Hepatocyte (in vitro differentiated cells): ENCODE measurements at regions not wholly inside any gene's neighbourhood (a gene's known extent, or its start where the extent isn't known, plus 50 kb on each side); places are given as distances from the start of the nearest gene placed in this dataset.

ENCODE experiments used
- DNase-seq: peaks from one replicate; pipeline ENCODE4 v3.0.0-alpha.2; 2016; ENCODE audit warnings: low spot score
- H2AFZ ChIP-seq: fragments of 200-600 bp; sonication (generic); 2 replicates; pipeline ENCODE4 v1.6.0; 2016; ENCODE audit warnings: antibody characterized with exemption, mild to moderate bottlenecking
- H3K27ac ChIP-seq: fragments of 200-600 bp; sonication (generic); 2 replicates; pipeline ENCODE4 v1.5.1; 2016; ENCODE audit warnings: mild to moderate bottlenecking
- H3K27me3 ChIP-seq: fragments of 200-600 bp; sonication (generic); 2 replicates; pipeline ENCODE4 v1.6.1; 2016
- H3K36me3 ChIP-seq: fragments of 200-600 bp; sonication (generic); replicated peaks from 2 replicates; pipeline ENCODE4 v1.5.1; 2016; ENCODE audit warnings: low read depth; ENCODE audit not compliant: insufficient read depth
- H3K4me1 ChIP-seq: fragments of 200-600 bp; sonication (generic); 2 replicates; pipeline ENCODE4 v1.5.1; 2016; ENCODE audit warnings: mild to moderate bottlenecking, moderate library complexity; ENCODE audit not compliant: insufficient read depth
- H3K4me2 ChIP-seq: fragments of 200-600 bp; sonication (generic); 2 replicates; pipeline ENCODE4 v1.6.0; 2016
- H3K4me3 ChIP-seq: fragments of 200-600 bp; sonication (generic); 2 replicates; pipeline ENCODE4 v1.5.1; 2016; ENCODE audit warnings: mild to moderate bottlenecking
- H3K79me2 ChIP-seq: fragments of 200-600 bp; sonication (generic); 2 replicates; pipeline ENCODE4 v1.6.0; 2017; ENCODE audit warnings: mild to moderate bottlenecking
- H3K9me2 ChIP-seq: fragments of 200-600 bp; sonication (generic); replicated peaks from 2 replicates; pipeline ENCODE4 v1.6.0; 2017; ENCODE audit warnings: mild to moderate bottlenecking; ENCODE audit not compliant: insufficient read depth
- H3K9me3 ChIP-seq: fragments of 200-600 bp; sonication (generic); 2 replicates; pipeline ENCODE4 v1.5.1; 2016; ENCODE audit warnings: low read depth, mild to moderate bottlenecking
- H4K20me1 ChIP-seq: fragments of 200-600 bp; sonication (generic); 2 replicates; pipeline ENCODE4 v1.6.0; 2016; ENCODE audit warnings: mild to moderate bottlenecking; ENCODE audit not compliant: insufficient read depth, poor library complexity, severe bottlenecking
- EZH2 ChIP-seq: fragments of 200-600 bp; sonication (generic); IDR thresholded peaks from 2 replicates; pipeline ENCODE4 v1.6.1; 2016; ENCODE audit warnings: antibody characterized with exemption, mild to moderate bottlenecking, borderline replicate concordance
- EZH2phosphoT487 ChIP-seq: fragments of 200-600 bp; sonication (generic); IDR thresholded peaks from one replicate; pipeline ENCODE4 v1.6.1; 2018; ENCODE audit warnings: antibody characterized with exemption, mild to moderate bottlenecking, low read depth, moderate library complexity; ENCODE audit not compliant: unreplicated experiment, severe bottlenecking
- WGBS: methylation state at CpG from one replicate; pipeline ENCODE4 v1.1.6; 2016; ENCODE audit warnings: low lambda C conversion rate; ENCODE audit errors: missing lambda C conversion rate; 5-methylcytosine and 5-hydroxymethylcytosine counted together
- TF ChIP-seq, protein P1 (sequence below): fragments of 200-600 bp; sonication (generic); IDR thresholded peaks from 2 replicates; pipeline ENCODE4 v1.5.1; 2016; ENCODE audit warnings: antibody characterized with exemption, mild to moderate bottlenecking; ENCODE audit not compliant: poor library complexity

DNA sequence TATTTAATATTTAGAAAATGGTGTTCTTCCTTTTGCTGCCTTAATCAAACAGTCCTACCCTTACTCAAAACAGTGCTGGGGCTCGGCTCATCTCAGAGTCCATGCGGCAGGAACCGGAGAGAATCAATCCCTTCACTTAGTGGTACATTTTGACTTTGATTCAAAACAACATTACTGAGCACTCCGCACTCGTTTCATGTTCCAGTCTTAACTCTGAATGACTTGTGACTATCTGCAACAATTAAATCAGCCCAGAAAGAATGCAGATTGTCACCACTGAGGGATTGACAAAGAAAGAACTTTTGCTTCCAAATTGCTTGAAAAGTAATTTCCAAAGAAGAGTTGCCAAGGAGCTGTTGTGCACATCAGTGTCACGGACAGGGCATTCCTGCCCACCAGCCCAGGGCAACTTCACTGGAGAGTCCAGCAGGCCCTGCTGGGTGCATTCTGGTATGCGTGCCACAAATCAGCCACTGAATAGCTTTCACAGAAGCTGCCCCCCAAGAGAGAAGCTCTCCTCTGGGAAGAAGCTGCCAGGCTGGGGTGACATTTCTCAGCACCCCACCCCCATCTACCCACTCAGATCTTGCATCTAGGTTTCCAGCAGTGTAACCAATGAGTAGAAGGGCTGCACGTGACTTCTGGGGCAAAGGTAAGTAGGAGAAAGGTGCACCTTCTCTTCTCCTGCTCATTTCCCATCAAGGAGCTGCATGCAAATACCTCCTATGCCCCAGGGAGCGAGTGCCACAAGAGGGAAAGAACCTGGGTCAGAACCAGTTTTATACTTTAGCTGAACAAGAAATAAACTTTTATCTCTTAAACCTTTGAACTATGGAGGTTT is 84.6 kb upstream of the ATP8B1 start:
- peak; percentile 54 for DNase-seq
- peak overlapping the region; percentile 33 for H3K27ac ChIP-seq
- TF ChIP-seq, protein P1, sequence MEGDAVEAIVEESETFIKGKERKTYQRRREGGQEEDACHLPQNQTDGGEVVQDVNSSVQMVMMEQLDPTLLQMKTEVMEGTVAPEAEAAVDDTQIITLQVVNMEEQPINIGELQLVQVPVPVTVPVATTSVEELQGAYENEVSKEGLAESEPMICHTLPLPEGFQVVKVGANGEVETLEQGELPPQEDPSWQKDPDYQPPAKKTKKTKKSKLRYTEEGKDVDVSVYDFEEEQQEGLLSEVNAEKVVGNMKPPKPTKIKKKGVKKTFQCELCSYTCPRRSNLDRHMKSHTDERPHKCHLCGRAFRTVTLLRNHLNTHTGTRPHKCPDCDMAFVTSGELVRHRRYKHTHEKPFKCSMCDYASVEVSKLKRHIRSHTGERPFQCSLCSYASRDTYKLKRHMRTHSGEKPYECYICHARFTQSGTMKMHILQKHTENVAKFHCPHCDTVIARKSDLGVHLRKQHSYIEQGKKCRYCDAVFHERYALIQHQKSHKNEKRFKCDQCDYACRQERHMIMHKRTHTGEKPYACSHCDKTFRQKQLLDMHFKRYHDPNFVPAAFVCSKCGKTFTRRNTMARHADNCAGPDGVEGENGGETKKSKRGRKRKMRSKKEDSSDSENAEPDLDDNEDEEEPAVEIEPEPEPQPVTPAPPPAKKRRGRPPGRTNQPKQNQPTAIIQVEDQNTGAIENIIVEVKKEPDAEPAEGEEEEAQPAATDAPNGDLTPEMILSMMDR = no peak
- TF ChIP-seq EZH2phosphoT487 (no peak), EZH2 (no peak)

DNA sequence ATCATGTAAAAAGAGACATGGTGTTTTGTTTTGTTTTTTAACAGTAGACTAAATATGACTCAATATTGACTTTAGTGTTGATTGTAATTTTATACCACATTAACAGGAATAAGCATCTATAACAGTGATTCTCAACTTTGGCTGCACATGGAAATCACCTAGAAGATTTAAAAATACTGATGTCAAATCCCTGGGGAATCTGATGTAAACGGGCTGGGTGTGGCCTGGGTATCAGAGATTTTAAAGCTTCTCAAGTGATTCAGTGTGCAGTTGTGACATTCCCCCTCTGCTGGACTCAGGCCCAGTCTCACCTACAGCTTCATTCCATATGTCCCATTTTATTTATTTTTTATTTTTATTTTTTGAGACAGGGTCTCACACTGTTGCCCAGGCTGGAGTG is 82.8 kb upstream of the ATP8B1 start:
- no peak for DNase-seq
- no peaks in the 10 kb centered on the region for H3K79me2 ChIP-seq
- H3K27me3 ChIP-seq = no peaks in the 10 kb centered on the region
- H2AFZ ChIP-seq = no peak overlapping the region
- H3K27ac ChIP-seq = no peak overlapping the region
- no peaks in the 10 kb centered on the region for H4K20me1 ChIP-seq
- H3K9me3 ChIP-seq = no peaks in the 10 kb centered on the region
- H3K36me3 ChIP-seq = no peaks in the 10 kb centered on the region
- no peaks in the 10 kb centered on the region for H3K4me1 ChIP-seq
- H3K9me2 ChIP-seq = no peaks in the 10 kb centered on the region
- WGBS = 86% methylated on average over 1 of the region's 1 CpG
- H3K4me3 ChIP-seq = no peak overlapping the region
- no peak overlapping the region for H3K4me2 ChIP-seq
- TF ChIP-seq, protein P1 = no peak
- TF ChIP-seq EZH2phosphoT487 (no peak), EZH2 (no peak)

More for the DNA sequence above, 84.6 kb upstream of the ATP8B1 start:
- Histone ChIP-seq H3K79me2 (no peaks in the 10 kb centered on the region), H3K9me3 (no peaks in the 10 kb centered on the region), H3K36me3 (no peaks in the 10 kb centered on the region), H2AFZ (no peak overlapping the region), H3K9me2 (no peaks in the 10 kb centered on the region), H4K20me1 (no peaks in the 10 kb centered on the region), H3K4me1 (no peaks in the 10 kb centered on the region), H3K27me3 (no peaks in the 10 kb centered on the region), H3K4me2 (no peak overlapping the region), H3K4me3 (no peak overlapping the region)
- 85% methylated on average over 9 of the region's 9 CpGs for WGBS

DNA sequence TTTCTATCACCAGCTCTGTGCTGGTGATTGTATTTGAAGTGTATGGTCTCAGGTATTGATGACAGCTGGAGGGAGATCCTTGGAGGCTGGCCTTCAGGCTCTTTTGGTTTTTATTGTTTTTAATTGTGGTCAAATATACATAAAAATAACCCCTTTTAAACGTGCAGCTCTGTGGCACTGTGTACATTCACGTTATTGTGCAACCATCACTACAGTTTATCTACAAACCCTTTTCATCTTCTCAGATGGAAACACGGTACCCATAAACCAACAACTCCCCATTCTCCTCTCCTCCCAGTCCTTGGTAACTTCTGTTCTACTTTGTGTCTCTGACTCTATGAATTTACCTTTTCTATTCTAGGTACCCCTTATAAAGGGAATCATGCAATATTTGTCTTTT is 79.3 kb upstream of the ATP8B1 start:
- Histone ChIP-seq H3K27me3 (no peaks in the 10 kb centered on the region), H3K4me2 (no peak overlapping the region), H3K9me2 (no peaks in the 10 kb centered on the region), H2AFZ (no peak overlapping the region), H3K79me2 (no peaks in the 10 kb centered on the region), H3K36me3 (no peaks in the 10 kb centered on the region), H3K4me3 (no peak overlapping the region), H3K27ac (no peak overlapping the region), H3K4me1 (no peaks in the 10 kb centered on the region), H3K9me3 (no peaks in the 10 kb centered on the region), H4K20me1 (no peaks in the 10 kb centered on the region)
- TF ChIP-seq EZH2 (no peak), EZH2phosphoT487 (no peak)
- TF ChIP-seq, protein P1 = no peak
- 54% methylated on average over 3 of the region's 3 CpGs for WGBS
- no peak for DNase-seq
